H1 (cell line): ENCODE measurements at regions not wholly inside any gene's neighbourhood (a gene's known extent, or its start where the extent isn't known, plus 50 kb on each side); places are given as distances from the start of the nearest gene placed in this dataset.
A peak's percentile ranks its signal among the peaks of the same experiment; 100 is the strongest.

Experiments
- CTCF ChIA-PET: fragments of 300-600 bp; sonication (Branson Sonifier 250); formaldehyde crosslinking; loops from one replicate; lab custom pipeline; 2021; ENCODE audit not compliant: partially characterized antibody; lab: Charles Lee
- POLR2A ChIA-PET: fragments of 300-600 bp; sonication (Branson Sonifier 250); formaldehyde crosslinking; loops from one replicate; lab custom pipeline; 2021; ENCODE audit warnings: inconsistent platforms; ENCODE audit not compliant: partially characterized antibody; lab: Charles Lee
- DNase-seq, 2 experiments: peaks; one replicate each; pipeline versions ENCODE4 v3.0.0 to v3.0.0-alpha.2; 2010 to 2022; ENCODE audit warnings: low spot score in 2 of 2, low read depth in 1 of 2, mixed read lengths in 1 of 2
- FAIRE-seq: peaks from 2 replicates; lab custom pipeline; 2011; peaks lifted over from hg19 to GRCh38; lab: Jason Lieb, UNC
- H2AFZ ChIP-seq: 2 replicates; pipeline ENCODE4 v1.8.1; 2012; ENCODE audit warnings: low read length, inconsistent platforms
- H2AK5ac ChIP-seq: 2 replicates; pipeline ENCODE4 v1.6.1; 2013; ENCODE audit warnings: low read depth, low read length
- H2BK120ac ChIP-seq: replicated peaks from 2 replicates; pipeline ENCODE3; 2013; ENCODE audit warnings: low read depth, low read length, inconsistent platforms
- H2BK12ac ChIP-seq: 2 replicates; pipeline ENCODE4 v1.6.1; 2013; ENCODE audit warnings: low read depth, low read length
- H2BK15ac ChIP-seq: 2 replicates; pipeline ENCODE4 v1.6.1; 2013; ENCODE audit warnings: low read length
- H2BK20ac ChIP-seq: 2 replicates; pipeline ENCODE4 v1.6.1; 2013; ENCODE audit warnings: low read length
- H2BK5ac ChIP-seq: 2 replicates; pipeline ENCODE4 v1.6.1; 2013; ENCODE audit warnings: low read depth, low read length
- H3K14ac ChIP-seq: 2 replicates; pipeline ENCODE4 v1.6.1; 2013; ENCODE audit warnings: inconsistent platforms; ENCODE audit not compliant: insufficient read length
- H3K18ac ChIP-seq: 2 replicates; pipeline ENCODE4 v1.6.1; 2013; ENCODE audit warnings: low read length; ENCODE audit errors: extremely low read depth
- H3K23ac ChIP-seq: 2 replicates; pipeline ENCODE4 v1.6.1; 2013; ENCODE audit warnings: inconsistent platforms; ENCODE audit not compliant: insufficient read length
- H3K23me2 ChIP-seq: 2 replicates; pipeline ENCODE4 v1.6.1; 2013; ENCODE audit warnings: low read depth, low read length
- H3K27ac ChIP-seq: 2 replicates; pipeline ENCODE4 v1.6.1; 2011; ENCODE audit warnings: low read depth, low read length, inconsistent platforms
- H3K27me3 ChIP-seq, 4 experiments: replicated peaks in 1 of 4; 1 replicate in 1 of 4; 2 replicates in 3 of 4; pipeline versions ENCODE4 v1.6.1 to v1.8.1; 2011 to 2013; ENCODE audit warnings: low read length in 3 of 4, mild to moderate bottlenecking in 3 of 4, inconsistent platforms in 2 of 4, mixed read lengths in 2 of 4, moderate library complexity in 1 of 4; ENCODE audit not compliant: control insufficient read depth in 3 of 4, insufficient read depth in 3 of 4; ENCODE audit errors: extremely low read depth in 1 of 4
- H3K36me3 ChIP-seq, 4 experiments: 2 replicates each; pipeline versions ENCODE4 v1.6.1 to v1.8.1; 2011 to 2013; ENCODE audit warnings: mild to moderate bottlenecking in 4 of 4, low read length in 3 of 4, moderate library complexity in 2 of 4, control low read depth in 1 of 4, inconsistent platforms in 1 of 4; ENCODE audit not compliant: insufficient read depth in 4 of 4, control insufficient read depth in 2 of 4
- H3K4ac ChIP-seq: replicated peaks from 2 replicates; pipeline ENCODE3; 2013; ENCODE audit warnings: low read length, low read depth, mixed read lengths, inconsistent platforms; ENCODE audit not compliant: insufficient read length
- H3K4me1 ChIP-seq, 4 experiments: replicated peaks in 1 of 4; 1 replicate in 1 of 4; 2 replicates in 3 of 4; pipeline versions ENCODE4 v1.6.1 to v1.8.1; 2011 to 2013; ENCODE audit warnings: low read length in 3 of 4, inconsistent platforms in 2 of 4, mixed read lengths in 1 of 4; ENCODE audit not compliant: insufficient read depth in 4 of 4, control insufficient read depth in 3 of 4
- H3K4me2 ChIP-seq, 2 experiments: 2 replicates each; pipeline versions ENCODE4 v1.6.1 to v1.8.1; 2011 to 2013; ENCODE audit warnings: low read depth in 2 of 2, low read length in 2 of 2, control low read depth in 1 of 2, inconsistent platforms in 1 of 2, mild to moderate bottlenecking in 1 of 2; ENCODE audit not compliant: insufficient read depth in 1 of 2
- H3K4me3 ChIP-seq, 4 experiments: fragments of 200-600, 300-600 bp in 1 of 4; sonication (generic), shearing (Covaris generic), sonication (Bioruptor Twin) in 1 of 4; 2 replicates each; pipeline versions ENCODE4 v1.5.1 to v1.8.1; 2011 to 2016; ENCODE audit warnings: low read length in 4 of 4, low read depth in 3 of 4, control low read depth in 2 of 4, inconsistent platforms in 2 of 4, mild to moderate bottlenecking in 2 of 4, mixed read lengths in 1 of 4, moderate library complexity in 1 of 4; ENCODE audit not compliant: insufficient read depth in 2 of 4; ENCODE audit errors: extremely low read depth in 1 of 4
- H3K56ac ChIP-seq: replicated peaks from 2 replicates; pipeline ENCODE3; 2013; ENCODE audit warnings: low read depth, mild to moderate bottlenecking, mixed read lengths, low read length, inconsistent platforms; ENCODE audit not compliant: insufficient read length
- H3K79me1 ChIP-seq: 2 replicates; pipeline ENCODE4 v1.6.1; 2013; ENCODE audit warnings: low read depth, low read length, control low read depth
- H3K79me2 ChIP-seq, 2 experiments: 2 replicates each; pipeline versions ENCODE4 v1.6.1 to v1.8.1; 2012 to 2013; ENCODE audit warnings: low read length in 2 of 2, mild to moderate bottlenecking in 2 of 2, inconsistent platforms in 1 of 2; ENCODE audit not compliant: insufficient read depth in 2 of 2, control insufficient read depth in 1 of 2
- H3K9ac ChIP-seq, 4 experiments: replicated peaks in 1 of 4; 1 replicate in 1 of 4; 2 replicates in 3 of 4; pipeline versions ENCODE4 v1.6.1 to v1.8.1; 2011 to 2013; ENCODE audit warnings: low read depth in 3 of 4, low read length in 3 of 4, control low read depth in 2 of 4, mild to moderate bottlenecking in 2 of 4, moderate library complexity in 2 of 4, inconsistent platforms in 1 of 4; ENCODE audit errors: extremely low read depth in 1 of 4
- H3K9me3 ChIP-seq, 2 experiments: 2 replicates each; pipeline versions ENCODE4 v1.6.1 to v1.8.1; 2012 to 2013; ENCODE audit warnings: mild to moderate bottlenecking in 2 of 2, moderate library complexity in 2 of 2, control low read depth in 1 of 2, inconsistent platforms in 1 of 2, low read depth in 1 of 2, low read length in 1 of 2, mixed read lengths in 1 of 2; ENCODE audit not compliant: insufficient read depth in 2 of 2
- H4K20me1 ChIP-seq, 2 experiments: replicated peaks in 1 of 2; 2 replicates each; pipeline versions ENCODE3 to v1.8.1; 2011 to 2013; ENCODE audit warnings: inconsistent platforms in 2 of 2, low read length in 2 of 2, mild to moderate bottlenecking in 1 of 2; ENCODE audit not compliant: insufficient read depth in 2 of 2, control insufficient read depth in 1 of 2
- H4K5ac ChIP-seq: 2 replicates; pipeline ENCODE4 v1.6.1; 2013; ENCODE audit warnings: low read length, low read depth, mixed read lengths, inconsistent platforms; ENCODE audit not compliant: insufficient read length
- H4K8ac ChIP-seq: 2 replicates; pipeline ENCODE4 v1.8.0; 2013; ENCODE audit warnings: mild to moderate bottlenecking, moderate library complexity, low read length, inconsistent platforms; ENCODE audit not compliant: insufficient read depth; ENCODE audit errors: extremely low read depth
- H4K91ac ChIP-seq: replicated peaks from 2 replicates; pipeline ENCODE3; 2013; ENCODE audit warnings: low read length, mixed read lengths, inconsistent platforms; ENCODE audit not compliant: insufficient read length
- BCL11A ChIP-seq, 2 experiments: IDR thresholded peaks; one replicate each; pipeline ENCODE4 v1.6.1; 2011; ENCODE audit warnings: low read depth in 2 of 2, low read length in 2 of 2, mild to moderate bottlenecking in 2 of 2
- BRCA1 ChIP-seq: IDR thresholded peaks from 2 replicates; pipeline ENCODE4 v1.6.1; 2012; ENCODE audit warnings: low read depth, low read length, improper control_type of control experiment
- KDM4A ChIP-seq: IDR thresholded peaks from one replicate; pipeline ENCODE4 v1.7.1; 2012; ENCODE audit warnings: low read depth, mild to moderate bottlenecking, moderate library complexity, low read length, inconsistent platforms; ENCODE audit not compliant: severe bottlenecking
- POLR2A ChIP-seq, 2 experiments: IDR thresholded peaks; 1 replicate in 1 of 2; 2 replicates in 1 of 2; pipeline ENCODE4 v1.6.1; 2011; ENCODE audit warnings: low read depth in 2 of 2, low read length in 2 of 2, mild to moderate bottlenecking in 2 of 2; ENCODE audit errors: control extremely low read depth in 1 of 2
- RNF2 ChIP-seq: fragments of 200-900, 300-1000 bp; sonication (generic); IDR thresholded peaks from 2 replicates; pipeline ENCODE4 v1.7.1; 2016; ENCODE audit warnings: borderline replicate concordance, low read depth, mild to moderate bottlenecking, antibody characterized with exemption, low read length; ENCODE audit not compliant: poor library complexity, severe bottlenecking; ENCODE audit errors: missing control alignments
- WGBS, 2 experiments: shearing (Covaris generic) in 1 of 2; methylation state at CpG; one replicate each; pipeline versions ENCODE4 v1.1.6 to v1.1.7; 2013 to 2015; ENCODE audit warnings: low lambda C conversion rate in 2 of 2, mixed read lengths in 2 of 2, inconsistent platforms in 1 of 2, low coverage in 1 of 2, missing lambda C conversion rate in 1 of 2; ENCODE audit not compliant: insufficient replicate concordance in 2 of 2, insufficient coverage in 1 of 2, insufficient read length in 1 of 2; ENCODE audit errors: extremely low coverage in 1 of 2, missing lambda C conversion rate in 1 of 2; 5-methylcytosine and 5-hydroxymethylcytosine counted together

GRCh38 chr12:124655048-124655697, 87.8 kb upstream of the NCOR2 start:
- no peak overlapping the region for H3K9ac ChIP-seq
- POLR2A ChIA-PET = interaction anchor here (0.9 to 1.7 kb wide), 7 partner anchors 9 to 91 kb away, joined by 3 to 5 read pairs (median 3); no protein-coding TSS in a partner anchor
- WGBS, 2 experiments = 55% methylated on average over 18 of the region's 18 CpGs; no CpG with 5 or more reads in 1 of the 2 experiments

More at GRCh38 chr12:124655048-124655697, 87.8 kb upstream of the NCOR2 start:
- no peaks in the 10 kb centered on the region for H3K79me1 ChIP-seq
- no peak overlapping the region for H3K4ac ChIP-seq
- peaks cover 5 to 18% (median 8%) of the 10 kb centered on the region in 4 experiments for H3K4me1 ChIP-seq
- no peak overlapping the region for H4K5ac ChIP-seq
- H2BK15ac ChIP-seq = peak overlapping the region; percentile 4; the same call in 1 of the 2 replicates
- H2BK20ac ChIP-seq = peak overlapping the region; percentile 66; the same call in 1 of the 2 replicates
- FAIRE-seq = no peak
- H3K14ac ChIP-seq = no peak overlapping the region
- H3K23ac ChIP-seq = no peak overlapping the region
- no peak overlapping the region for H3K27ac ChIP-seq
- H2BK12ac ChIP-seq = peak overlapping the region; percentile 62; the same call in 1 of the 2 replicates
- peak overlapping the region in 1 of 4 experiments; percentile 43; a peak in 3 of 8 replicates for H3K4me3 ChIP-seq
- no peaks in the 10 kb centered on the region for H3K23me2 ChIP-seq
- no peak overlapping the region for H3K56ac ChIP-seq
- no peak for DNase-seq
- no peak overlapping the region for H2AK5ac ChIP-seq
- H2AFZ ChIP-seq = no peak overlapping the region
- H3K18ac ChIP-seq = 0 out of 2 replicates have a peak overlapping the region, but pooled peaks have one; percentile 64
- H3K9me3 ChIP-seq = 0 out of 4 replicates have a peak, but pooled peaks cover 0 to under 1% of the 10 kb centered on the region in 2 experiments
- CTCF ChIA-PET = interaction anchor here (0.6 to 2.7 kb wide), 10 partner anchors 16 to 96 kb away, joined by 3 to 9 read pairs (median 3); no protein-coding TSS in a partner anchor
- H2BK5ac ChIP-seq = peak overlapping the region; percentile 18; the same call in 1 of the 2 replicates
- no peaks in the 10 kb centered on the region for H4K20me1 ChIP-seq
- H4K91ac ChIP-seq = peak overlapping the region; percentile 20
- H3K36me3 ChIP-seq = no peaks in the 10 kb centered on the region
- no peak overlapping the region for H2BK120ac ChIP-seq
- peak overlapping the region; percentile 34 to 50 for H3K4me2 ChIP-seq
- no peaks in the 10 kb centered on the region for H3K79me2 ChIP-seq
- H4K8ac ChIP-seq = no peak overlapping the region; the same call in 1 of the 2 replicates
- no peaks in the 10 kb centered on the region for H3K27me3 ChIP-seq
- TF ChIP-seq RNF2 (no peak), KDM4A (no peak), POLR2A (IDR thresholded peaks at IDR 0.05; ENCODE audit: control extremely low read depth in 1 of 2, low read depth in 2 of 2, low read length in 2 of 2) (no peak), BCL11A (IDR thresholded peaks at IDR 0.05; ENCODE audit: low read depth in 2 of 2, low read length in 2 of 2) (no peak), BRCA1 (no peak)
- TF ChIP-seq, all 59 proteins: peak for 0
